HG02678 (cell line): ENCODE measurements at regions not wholly inside any gene's neighbourhood (a gene's known extent, or its start where the extent isn't known, plus 50 kb on each side); places are given as distances from the start of the nearest gene placed in this dataset.
"Not testable (repeated sequence)": the region's sequence is repeated elsewhere in the genome, so short reads cannot be mapped to it uniquely, and the experiment has no call there.

Experiments
- ATAC-seq: cut with Tn5 transposase; IDR thresholded peaks from one replicate; pipeline ENCODE4 v1.9.1; 2021; ENCODE audit warnings: mild to moderate bottlenecking, moderate library complexity; ENCODE audit not compliant: unreplicated experiment

GRCh38 chr22:47324435-47324990 lies 562.1 kb downstream of the TBC1D22A start:
- ATAC-seq: no peak

- no peak for ATAC-seq
Observed at GRCh38 chr22:47323518-47323917, 561.1 kb downstream of the TBC1D22A start.

- no peak for ATAC-seq
Observed at GRCh38 chr22:47322854-47323253, 560.4 kb downstream of the TBC1D22A start.

- no peak for ATAC-seq
Observed at GRCh38 chr22:47320560-47320959, 558.1 kb downstream of the TBC1D22A start.

- ATAC-seq: no peak
Observed at GRCh38 chr22:47318041-47318737, 555.7 kb downstream of the TBC1D22A start.

DNA sequence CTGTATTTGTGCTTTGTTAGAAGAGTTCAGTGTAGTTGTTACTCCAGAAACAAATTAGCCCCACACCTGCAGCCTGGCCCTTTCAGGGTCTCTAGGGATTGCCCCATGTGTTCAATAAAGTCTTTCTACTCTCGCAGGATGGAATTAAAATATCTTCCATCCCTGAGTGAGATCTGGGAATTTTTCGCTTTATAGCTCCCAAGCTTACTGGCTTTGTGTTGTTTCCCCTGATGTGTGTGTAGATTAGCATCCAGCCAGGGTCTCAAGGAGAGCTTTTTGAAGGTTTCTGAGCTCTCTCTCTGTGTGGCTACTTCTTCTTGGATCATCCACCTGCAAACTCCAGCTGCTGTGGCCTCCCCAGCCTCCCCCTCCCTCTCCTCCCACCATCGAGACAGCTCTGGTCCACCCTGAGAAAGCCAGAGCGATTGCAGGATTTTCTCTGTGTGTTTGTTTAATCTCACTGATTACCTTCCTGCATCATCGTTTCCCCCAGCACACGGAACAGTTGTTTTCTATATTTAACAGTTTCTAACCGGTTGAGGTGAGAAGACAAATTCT lies 553.5 kb downstream of the TBC1D22A start:
- ATAC-seq: no peak

DNA sequence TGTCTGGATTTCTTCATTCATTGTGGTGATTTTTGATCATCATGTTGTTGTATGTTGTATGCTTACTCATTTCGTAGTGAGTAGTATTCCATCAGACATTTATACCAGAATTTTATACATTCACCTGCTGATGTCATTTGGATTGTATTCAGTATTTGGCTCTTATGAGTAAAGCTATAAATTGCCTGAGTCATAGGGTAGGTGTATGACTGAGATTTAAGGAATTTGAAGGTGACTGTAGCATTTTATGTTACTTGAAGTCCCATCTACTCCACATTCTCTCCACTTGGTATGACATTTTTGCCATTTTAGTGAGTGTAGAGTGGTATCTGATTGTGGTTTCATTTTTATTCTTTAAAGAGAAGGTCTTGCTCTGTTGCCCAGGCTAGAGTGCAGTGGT lies 548.2 kb downstream of the TBC1D22A start:
- no peak for ATAC-seq

- no peak for ATAC-seq
Observed at GRCh38 chr22:47309946-47310345, 547.5 kb downstream of the TBC1D22A start.

GRCh38 chr22:47309476-47309875 lies 547.0 kb downstream of the TBC1D22A start:
- no peak for ATAC-seq

GRCh38 chr22:47308886-47309285 lies 546.4 kb downstream of the TBC1D22A start:
- ATAC-seq: no peak

- ATAC-seq: no peak
Observed at GRCh38 chr22:47307822-47308221, 545.4 kb downstream of the TBC1D22A start.

DNA sequence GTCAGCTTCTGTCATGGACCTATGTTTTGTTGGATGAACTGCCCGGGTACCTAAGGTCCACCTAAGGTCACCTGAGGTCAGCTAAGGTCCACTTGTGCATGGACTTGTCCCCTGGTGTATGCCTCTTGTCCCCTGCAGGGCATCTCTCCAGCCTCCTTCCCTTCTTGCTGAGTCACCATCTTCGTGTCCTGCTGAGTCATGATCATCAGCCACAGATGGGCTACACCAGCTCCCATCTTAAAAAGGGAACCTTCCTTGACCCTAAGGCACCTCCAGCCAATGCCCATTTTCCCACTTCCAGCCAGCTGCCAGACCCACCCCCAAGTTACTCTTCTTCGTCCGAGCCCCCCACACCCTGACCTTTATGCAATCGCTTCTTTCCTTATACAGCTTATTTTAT lies 544.9 kb downstream of the TBC1D22A start:
- no peak for ATAC-seq

DNA sequence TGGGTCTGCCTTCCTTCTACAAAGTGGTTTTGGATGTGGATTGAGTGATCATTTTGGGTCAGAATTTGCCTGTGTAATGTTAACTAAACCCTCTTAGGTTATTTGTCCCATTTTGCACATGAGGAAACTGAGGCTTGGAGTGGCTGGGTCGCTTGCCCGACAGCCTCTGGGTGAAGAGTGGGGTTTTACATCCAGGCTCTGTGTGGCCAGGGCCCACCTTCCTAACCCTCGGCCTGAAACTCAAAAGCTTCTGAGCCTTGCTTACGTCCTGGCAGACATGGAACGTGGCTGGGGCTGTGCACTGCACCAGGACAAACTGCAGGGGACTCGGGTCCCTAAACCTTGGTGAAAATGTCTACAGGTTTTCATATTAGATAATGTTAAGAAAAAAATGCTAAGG lies 542.4 kb downstream of the TBC1D22A start:
- no peak for ATAC-seq

DNA sequence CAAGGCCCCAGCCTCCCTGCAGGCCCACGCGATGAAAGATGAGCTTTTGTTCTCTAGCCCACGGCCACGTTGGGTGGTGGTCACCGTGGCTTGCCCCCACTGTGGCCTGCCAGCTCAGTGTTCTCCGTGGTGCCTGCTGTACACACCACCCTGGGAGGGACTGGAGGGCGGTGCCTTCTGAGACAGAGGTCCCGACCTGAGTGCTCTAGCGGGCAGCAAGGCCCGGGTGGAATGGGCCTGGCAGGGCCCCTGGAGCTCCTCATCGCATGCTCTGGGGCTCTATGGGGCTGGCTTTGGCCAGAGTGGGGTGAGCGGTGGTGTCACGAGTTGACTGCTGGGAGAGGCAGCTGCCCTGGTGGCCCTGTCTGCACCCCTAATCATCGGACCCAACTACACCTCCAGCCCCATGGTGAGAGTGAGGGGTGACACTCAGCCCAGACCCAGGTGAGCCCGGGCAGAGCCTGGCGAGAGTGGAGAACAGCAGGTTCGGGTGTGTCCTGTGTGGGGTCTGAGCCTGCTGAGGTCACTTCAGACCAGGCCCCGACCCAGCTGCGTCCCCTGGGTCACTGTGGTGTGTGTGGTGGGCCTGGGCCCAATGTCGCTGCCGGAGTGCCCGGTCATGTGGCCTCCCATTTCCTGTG lies 541.9 kb downstream of the TBC1D22A start:
- no peak for ATAC-seq

DNA sequence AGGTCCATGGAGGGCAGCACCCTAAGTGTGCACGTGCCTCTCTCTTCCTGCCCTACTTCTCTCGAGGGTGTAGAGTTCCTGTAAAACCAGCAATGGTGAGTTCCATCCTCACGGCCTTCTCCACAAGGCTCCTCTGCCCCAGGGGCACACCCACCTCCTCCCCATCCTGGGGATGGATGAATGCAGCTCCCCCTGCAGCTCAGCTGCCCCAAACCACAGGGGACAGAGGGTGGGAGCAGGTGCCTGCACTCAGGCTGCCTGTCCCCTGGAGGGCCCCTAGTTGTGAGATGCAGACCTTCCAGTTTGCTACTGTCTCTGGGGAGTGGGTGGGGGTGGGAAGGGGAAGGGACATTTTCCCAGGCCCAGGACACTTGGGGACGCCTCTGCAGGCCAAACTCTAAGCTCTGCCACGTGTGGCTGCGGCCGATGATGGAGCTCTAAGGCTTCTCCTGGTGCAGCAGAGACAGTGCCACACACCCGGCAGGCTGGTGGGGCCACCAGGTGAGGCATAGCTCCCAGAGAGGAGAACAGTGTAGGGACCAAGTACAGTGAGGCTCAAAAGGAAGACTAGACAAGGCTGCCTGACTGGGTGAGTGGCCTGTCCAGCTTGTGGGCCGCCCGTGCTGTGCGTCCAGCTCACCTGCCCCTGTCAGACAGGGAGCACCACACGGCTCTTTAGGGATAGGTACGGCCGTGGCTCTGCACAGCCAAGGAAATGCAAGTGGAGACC lies 540.9 kb downstream of the TBC1D22A start:
- ATAC-seq: no peak

DNA sequence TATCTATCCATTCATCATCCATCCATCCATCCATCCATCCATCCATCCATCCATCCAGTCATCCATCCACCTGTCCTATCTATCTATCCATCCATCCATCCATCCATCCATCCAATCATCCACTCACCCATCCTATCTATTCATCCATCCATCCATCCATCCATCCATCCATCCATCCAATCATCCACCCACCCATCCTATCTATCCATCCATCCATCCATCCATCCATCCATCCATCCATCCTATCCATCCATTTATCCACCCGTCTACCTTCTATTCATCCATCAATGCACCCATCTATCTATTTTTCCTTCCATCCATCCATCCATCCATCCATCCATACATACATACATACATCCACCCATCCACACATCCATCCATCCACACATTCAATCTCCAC lies 540.1 kb downstream of the TBC1D22A start:
- ATAC-seq: not testable (repeated sequence)

- ATAC-seq: no peak
Observed at GRCh38 chr22:47301820-47302475, 539.5 kb downstream of the TBC1D22A start.

GRCh38 chr22:47300698-47301405 lies 538.4 kb downstream of the TBC1D22A start:
- ATAC-seq: no peak

DNA sequence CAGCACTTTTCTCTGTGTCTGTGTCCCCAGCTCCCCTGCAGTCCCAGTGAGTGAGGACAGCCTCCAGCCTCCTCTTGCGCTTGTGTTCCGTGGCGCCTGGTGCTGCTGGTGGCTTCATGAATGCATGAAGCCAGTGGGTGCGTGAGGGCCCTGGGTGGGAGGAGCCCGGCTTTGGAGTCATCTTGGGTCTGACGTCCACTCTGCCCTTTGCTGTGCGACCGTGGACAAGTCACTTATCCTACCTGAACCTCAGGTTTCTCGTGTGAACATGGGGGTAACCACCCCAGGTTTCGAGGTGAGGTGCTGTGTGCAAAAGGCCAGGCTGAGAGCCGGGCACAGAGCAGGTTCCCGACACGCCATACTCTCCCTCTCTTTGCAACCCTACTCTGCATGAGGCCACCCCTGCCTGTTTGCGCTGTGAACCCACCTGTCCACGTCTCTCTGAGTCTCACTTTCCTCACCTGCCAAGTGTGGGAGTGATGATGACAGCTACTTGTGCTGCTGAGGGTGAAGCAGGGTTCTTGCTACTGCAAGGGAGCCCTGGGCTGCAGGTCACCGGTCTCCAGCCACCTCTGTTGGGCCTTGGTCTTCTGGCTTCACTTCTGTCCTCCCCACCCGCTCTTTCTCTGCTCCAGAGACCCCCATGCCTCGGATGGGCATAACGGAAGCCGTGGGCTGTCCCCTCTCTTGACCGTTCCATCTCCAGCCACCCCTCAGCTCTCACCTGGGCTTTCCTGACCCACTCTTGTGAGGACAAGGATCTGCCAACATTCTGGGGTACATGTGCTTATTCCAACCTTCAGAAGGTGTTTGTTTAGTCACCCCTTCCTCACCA lies 537.6 kb downstream of the TBC1D22A start:
- no peak for ATAC-seq
